Inflammatory macrophage (primary cell): ENCODE measurements at regions not wholly inside any gene's neighbourhood (a gene's known extent, or its start where the extent isn't known, plus 50 kb on each side); places are given as distances from the start of the nearest gene placed in this dataset.
"Not testable (repeated sequence)": the region's sequence is repeated elsewhere in the genome, so short reads cannot be mapped to it uniquely, and the experiment has no call there.

Source experiments
- DNase-seq, 2 donors: peaks; one replicate each; pipeline ENCODE4 v3.0.0-alpha.2; 2020 to 2022

- DNase-seq: no peak
Observed at GRCh38 chr13:44747179-44747578, 171.0 kb upstream of the TSC22D1 start.

DNA sequence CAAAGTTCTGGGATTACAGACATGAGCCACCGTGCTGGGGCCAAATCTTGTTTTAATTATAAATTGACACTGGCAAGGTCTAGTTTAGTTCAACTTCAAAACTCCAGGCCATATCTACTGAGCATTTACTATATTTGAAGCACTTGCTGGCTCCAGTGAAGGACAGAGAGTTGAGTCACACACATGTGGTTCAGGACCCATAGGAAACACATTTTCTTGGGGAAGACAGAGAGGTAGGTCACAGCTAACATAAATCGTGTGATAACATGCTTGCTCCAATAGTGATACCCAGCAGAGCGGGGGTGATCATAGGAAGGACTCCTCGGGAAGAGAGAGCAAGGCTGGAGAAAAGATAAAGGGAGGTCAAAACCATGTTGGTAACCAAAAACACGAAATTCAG lies 170.6 kb upstream of the TSC22D1 start:
- DNase-seq: no peak

DNA sequence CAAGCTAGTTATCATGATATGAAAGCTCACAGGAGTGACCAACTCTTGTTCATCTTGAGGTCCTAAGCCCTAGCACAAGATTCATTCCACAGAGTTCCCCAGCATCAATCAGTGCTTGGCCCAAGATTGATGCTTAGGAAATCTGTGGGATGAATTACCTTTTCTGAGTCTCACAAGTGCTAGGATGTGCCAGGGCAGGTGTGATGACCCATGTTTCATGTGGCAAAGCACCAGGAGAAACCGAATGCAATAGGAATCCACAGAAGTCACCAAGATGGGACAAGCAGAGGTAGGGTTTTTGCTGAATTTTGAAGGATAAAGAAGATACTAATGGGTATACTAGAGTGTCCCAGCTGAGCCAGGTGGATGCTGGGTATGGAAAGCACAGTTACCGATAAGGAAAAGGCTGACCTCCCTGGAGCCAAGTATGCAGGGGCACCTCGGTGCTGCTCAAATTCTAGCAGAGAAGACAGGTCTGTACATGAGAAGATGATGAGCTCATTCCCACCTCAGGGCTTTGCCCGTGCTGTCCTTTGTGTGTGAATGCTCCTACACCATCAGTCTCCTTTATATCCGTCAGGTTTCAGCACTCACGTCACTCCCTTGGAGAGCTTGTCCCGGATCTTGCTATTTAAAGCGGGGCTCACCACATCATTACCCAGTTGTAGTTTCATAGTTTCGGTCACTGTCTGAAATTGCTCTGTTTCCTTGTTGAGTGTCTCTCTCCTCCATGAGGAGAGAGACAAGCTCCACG lies 168.9 kb upstream of the TSC22D1 start:
- DNase-seq: no peak

GRCh38 chr13:44739539-44739938 lies 163.4 kb upstream of the TSC22D1 start:
- DNase-seq: no peak

- DNase-seq: no peak
Observed at GRCh38 chr13:44739120-44739519, 163.0 kb upstream of the TSC22D1 start.

DNA sequence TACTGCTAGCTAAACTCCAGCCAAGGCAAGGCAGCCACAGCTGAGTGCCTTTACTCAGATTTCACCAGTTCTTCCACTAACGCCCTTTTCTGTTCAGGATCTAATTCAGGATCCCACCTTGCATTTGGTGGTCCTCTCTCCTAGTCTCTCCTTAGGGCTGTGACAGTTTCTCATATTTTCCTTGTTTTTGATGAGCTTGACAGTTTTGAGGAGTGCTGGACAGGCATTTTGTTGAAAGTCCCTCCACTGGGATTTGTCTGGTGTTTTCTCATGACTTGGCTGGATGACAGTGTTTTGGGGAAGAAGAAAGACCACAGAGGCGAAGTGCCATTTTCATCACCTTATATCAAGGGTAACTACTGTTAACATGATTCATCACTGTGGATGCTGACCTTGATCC lies 162.3 kb upstream of the TSC22D1 start:
- no peak for DNase-seq

DNA sequence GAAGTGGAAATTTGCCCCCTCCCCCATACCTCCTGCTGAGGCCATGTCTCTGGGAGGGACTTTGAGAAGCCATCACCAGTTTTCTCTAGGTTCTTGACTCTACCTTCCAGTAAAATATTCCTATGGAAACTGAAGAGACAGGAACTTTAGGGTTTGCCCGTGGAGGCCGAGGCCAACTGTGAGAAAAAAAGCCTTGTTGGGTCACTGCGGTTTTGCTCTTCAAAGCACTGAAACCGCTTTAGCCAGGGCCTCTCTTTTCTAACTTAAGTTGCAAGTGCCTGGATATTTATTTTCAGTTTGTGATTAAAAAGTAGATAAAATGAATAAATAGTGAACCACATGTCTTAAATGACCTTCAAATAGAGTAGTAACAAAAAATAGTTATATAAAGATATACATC lies 159.7 kb upstream of the TSC22D1 start:
- no peak for DNase-seq

DNA sequence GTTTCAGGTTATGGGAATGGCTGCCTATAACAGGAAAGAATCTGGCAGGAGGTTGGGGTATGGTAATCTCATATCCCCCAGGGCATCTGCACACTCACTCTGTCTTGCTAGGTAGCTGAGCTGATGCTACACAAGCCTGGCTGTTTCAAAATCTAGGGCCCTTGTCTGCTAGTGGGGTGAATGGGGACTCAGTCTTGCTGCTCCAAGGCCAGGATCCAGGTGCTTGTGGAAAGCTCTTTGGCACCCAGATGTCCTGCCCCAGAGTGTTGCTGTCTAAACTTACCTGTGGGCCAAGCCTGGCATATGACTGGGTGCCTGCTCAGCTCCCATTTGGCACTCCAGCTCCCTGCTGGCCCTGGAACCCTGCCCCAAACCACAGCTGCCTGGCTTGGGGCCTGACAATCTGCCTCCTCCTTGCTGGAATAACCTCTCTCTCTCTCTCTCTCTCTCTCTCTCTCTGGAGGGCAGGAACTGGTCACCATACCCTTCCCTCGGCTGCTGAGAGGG lies 158.1 kb upstream of the TSC22D1 start:
- no peak for DNase-seq

- DNase-seq: no peak
Observed at GRCh38 chr13:44732503-44733098, 156.5 kb upstream of the TSC22D1 start.

GRCh38 chr13:44730851-44731250 lies 154.7 kb upstream of the TSC22D1 start:
- no peak for DNase-seq

DNA sequence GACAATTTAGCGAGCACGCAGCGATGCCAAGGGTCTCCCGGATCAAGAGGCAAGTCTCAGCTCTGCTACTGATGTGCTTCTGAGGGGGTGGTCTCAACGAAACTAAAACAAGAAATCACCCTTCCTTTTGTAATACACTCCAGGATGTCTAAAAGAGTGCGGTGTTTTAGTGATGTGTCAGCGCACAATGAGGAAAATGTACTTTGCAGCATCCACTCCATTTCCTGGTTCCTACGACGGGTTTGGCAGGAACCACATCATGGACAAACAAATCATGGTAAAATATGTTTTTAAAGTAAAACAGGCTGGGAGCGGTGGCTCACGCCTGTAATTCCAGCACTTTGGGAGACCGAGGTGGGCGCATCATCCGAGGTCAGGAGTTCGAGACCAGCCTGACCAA lies 154.0 kb upstream of the TSC22D1 start:
- DNase-seq: no peak

DNA sequence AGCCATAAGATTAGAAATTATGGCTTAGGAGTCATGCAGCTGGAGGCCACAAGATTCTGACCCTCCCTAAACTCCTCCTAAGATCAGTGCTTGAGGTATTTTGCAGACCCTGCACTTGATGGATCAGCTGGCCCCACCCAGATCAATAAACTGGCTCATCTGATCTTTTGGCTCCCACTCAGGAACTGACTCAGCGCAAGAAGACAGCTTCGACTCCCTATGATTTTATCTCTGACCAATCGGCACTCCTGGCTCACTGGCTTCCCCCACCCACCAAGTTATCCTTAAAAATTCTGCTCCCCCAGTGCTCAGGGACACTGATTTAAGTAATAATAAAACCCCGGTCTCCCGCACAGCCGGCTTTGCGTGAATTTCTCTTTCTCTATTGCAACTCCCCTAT lies 151.5 kb upstream of the TSC22D1 start:
- DNase-seq: not testable (repeated sequence)

DNA sequence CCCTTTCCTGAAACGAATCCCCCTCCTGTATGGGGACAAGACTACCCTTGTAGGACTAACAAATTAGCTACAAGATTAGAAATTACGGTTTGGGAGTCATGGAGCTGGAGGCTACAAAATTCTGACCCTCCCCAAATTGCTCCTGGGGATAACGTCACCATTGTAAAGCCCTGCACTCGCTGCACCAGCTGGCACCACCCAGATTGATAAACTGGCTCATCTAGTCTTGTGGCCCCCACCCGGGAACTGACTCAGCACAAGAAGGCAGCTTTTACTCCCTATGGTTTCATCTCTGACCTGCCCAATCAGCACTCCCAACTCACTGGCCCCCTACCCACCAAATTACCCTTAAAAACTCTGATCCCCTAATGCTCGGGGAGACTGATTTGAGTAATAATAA lies 150.6 kb upstream of the TSC22D1 start:
- DNase-seq: no peak

GRCh38 chr13:44726214-44726613 lies 150.1 kb upstream of the TSC22D1 start:
- no peak for DNase-seq

DNA sequence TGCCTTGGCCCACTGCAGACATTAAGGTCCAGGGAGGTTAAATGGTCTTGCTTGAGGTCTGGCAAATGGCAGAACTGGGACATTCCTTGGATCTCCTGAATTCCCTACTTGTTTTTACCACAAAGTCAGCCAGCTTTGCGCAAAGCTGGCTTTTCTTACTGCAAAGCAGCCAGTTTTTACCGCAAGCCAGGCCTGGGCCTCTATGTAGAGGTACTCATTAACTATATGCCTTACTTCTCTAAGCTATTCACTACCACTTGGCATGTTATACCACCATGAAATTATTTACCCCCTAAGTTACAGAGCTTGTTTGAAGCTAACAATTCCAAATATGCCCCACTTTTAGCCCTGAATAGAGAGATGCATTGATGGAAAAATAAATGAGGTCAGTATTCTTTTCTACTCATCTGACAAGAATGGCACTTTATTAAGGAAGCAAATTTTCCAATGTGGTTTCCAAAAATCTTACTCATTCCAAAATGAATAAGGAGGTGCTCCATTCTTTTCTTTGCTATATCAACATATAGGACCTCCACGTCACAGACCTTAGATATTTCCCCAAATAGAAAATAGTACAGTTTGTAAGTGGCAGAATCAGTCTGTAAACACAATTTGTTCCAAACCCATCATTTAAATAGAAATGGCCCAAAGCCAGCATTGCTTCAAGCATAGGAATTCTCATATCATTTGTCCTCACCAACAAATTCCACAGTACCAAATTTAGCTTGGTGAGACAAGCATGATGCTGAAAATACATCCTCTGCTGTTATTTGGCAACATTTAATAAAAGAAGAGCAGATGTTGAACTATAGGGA lies 143.9 kb upstream of the TSC22D1 start:
- no peak for DNase-seq

- DNase-seq: no peak
Observed at GRCh38 chr13:44718467-44718866, 142.3 kb upstream of the TSC22D1 start.

DNA sequence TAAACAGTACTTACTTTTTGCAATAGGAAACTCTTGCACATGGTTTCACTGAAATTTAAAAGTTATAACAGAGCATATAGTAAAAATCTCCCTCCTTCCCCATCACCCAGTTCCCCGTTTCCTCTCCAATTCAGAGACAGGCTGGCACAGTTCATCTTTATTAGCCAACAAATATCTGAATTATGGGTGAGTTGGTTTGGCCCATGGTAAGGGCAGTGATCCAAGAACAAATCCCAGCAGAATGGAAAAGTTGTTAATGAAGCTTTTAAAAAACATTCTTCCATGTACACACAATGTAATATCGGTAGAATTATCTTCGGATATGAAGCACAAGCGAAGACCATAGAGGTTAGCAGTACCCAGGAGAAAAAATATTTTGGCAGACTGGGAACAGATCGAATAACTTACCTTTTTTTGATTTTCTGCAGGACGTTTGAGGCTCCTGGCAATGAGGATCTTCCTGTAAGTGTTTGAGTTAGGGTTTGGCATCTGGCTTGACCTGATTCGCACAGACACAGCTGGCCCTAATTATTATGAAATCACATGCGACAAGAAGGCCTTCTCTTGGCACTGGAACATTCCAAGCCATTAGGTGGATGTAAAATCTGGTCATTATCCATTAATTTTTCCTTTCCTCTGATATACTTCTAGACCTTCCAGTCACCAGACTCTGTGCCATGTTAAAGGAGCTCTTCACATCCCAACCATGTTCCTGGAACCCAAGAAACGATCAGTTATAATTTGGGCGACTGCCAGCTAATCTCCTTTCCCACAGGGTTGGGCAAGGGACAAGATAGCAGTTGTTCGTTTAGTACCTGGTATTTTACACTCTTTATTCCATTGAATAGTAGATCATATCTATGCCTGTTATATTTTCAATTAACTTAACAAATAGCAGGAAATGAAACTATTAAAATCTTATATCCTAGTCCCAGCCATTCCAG lies 139.4 kb upstream of the TSC22D1 start:
- DNase-seq: no peak

DNA sequence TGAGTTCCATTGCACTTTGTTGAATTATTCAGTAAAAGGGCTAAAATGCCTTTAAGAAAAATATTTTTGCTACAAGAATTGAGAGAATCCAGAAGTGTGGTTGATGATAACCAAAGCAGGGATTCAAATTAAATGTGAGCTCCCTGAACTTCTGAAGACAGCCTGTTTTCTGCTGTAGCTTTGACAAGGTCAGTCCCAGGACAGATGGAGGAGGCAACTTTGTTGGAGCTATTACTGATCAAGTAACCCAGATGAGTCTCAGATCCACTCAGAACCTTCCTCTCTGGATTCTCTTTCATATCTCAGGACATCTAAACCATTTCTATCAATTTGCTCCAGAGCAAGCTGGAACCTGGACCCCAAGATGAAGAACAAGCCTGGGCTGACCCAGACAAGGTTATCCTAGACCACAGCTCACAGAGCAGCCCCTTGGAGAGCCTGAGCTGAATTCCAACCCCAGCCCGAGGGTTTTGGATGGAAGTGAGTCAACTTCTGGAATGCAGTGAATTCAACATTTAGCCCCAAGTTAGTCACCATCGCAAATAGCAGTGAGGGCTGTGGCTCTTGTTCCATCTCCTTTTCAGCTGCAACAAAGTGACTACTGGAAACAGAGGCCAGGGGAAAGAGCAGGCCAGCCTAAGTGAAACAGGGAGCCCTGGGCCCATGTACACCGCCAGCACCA lies 137.8 kb upstream of the TSC22D1 start:
- DNase-seq: no peak

- DNase-seq: no peak
Observed at GRCh38 chr13:44711706-44712105, 135.6 kb upstream of the TSC22D1 start.

- DNase-seq: no peak
Observed at GRCh38 chr13:44710576-44710975, 134.4 kb upstream of the TSC22D1 start.

- DNase-seq: not testable (repeated sequence)
Observed at GRCh38 chr13:44704811-44705210, 128.7 kb upstream of the TSC22D1 start.

GRCh38 chr13:44703371-44703770 lies 127.2 kb upstream of the TSC22D1 start:
- DNase-seq: peak; percentile 21 to 61
